GM12801 (cell line): ENCODE measurements at regions not wholly inside any gene's neighbourhood (a gene's known extent, or its start where the extent isn't known, plus 50 kb on each side); places are given as distances from the start of the nearest gene placed in this dataset.

Source experiments
- TF ChIP-seq, protein P1 (sequence below): IDR thresholded peaks from one replicate; pipeline ENCODE4 v1.5.1; 2011; ENCODE audit warnings: control low read depth; ENCODE audit not compliant: insufficient read length; ENCODE audit errors: extremely low read depth

DNA sequence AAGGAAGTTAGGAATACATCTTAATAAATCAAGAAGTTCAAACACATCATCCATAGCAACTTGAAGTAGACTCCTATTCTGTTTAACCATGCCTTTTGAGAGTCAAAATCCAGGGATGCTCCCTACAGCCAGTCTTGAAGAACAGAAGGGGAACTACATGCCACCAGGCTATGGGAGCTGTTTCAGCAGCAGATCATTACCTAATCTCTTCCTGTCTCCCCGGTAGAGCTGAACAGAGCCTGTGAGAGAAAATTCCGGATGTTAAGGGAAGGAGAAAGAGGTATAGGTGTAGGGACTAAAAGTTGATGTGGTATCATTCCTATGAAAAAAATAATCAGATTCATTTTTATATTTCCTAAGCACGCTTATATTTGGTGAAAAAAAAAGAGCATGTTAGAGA lies 352.2 kb downstream of the SPRY1 start:
- TF ChIP-seq, protein P1, sequence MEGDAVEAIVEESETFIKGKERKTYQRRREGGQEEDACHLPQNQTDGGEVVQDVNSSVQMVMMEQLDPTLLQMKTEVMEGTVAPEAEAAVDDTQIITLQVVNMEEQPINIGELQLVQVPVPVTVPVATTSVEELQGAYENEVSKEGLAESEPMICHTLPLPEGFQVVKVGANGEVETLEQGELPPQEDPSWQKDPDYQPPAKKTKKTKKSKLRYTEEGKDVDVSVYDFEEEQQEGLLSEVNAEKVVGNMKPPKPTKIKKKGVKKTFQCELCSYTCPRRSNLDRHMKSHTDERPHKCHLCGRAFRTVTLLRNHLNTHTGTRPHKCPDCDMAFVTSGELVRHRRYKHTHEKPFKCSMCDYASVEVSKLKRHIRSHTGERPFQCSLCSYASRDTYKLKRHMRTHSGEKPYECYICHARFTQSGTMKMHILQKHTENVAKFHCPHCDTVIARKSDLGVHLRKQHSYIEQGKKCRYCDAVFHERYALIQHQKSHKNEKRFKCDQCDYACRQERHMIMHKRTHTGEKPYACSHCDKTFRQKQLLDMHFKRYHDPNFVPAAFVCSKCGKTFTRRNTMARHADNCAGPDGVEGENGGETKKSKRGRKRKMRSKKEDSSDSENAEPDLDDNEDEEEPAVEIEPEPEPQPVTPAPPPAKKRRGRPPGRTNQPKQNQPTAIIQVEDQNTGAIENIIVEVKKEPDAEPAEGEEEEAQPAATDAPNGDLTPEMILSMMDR = no peak

DNA sequence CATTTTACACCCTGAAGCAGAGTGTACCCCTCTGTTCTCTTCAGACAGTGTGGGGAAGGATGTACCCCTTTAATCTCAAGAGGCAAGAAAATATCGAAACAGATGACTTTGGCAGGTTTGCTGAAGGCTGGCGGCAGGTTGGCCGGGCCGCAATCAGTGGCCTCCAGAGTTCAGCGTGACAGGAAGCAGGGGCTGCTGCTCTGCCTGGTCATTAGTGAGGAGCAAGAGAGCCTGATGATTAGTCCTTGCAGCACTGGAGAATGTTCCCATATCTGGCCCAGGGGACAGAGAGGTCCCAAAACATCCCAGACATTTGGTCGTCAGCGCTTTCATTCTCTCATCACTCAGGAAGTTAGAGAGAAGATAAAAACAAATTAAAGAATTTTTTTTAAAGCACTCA lies 352.8 kb downstream of the SPRY1 start:
- TF ChIP-seq, protein P1 = no peak

DNA sequence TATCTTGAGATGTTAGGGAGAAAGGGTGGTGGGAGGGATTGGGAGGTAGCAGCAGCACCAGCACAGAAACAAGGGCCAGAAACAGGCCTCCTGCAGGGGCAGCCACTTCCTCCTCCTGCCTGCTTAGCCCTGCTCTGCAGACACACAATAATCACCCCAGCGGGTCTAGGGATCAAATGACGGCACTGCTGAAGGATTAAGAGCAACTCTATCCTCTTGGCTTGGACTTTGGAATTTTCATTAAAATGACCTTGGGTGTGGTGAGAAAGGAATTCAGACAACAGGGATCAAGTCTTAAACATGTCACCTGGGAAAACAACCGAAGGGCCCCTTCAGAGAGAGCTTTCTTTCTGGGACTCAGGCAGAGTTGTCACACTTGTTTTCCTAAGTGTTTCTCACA lies 353.4 kb downstream of the SPRY1 start:
- TF ChIP-seq, protein P1 = no peak

DNA sequence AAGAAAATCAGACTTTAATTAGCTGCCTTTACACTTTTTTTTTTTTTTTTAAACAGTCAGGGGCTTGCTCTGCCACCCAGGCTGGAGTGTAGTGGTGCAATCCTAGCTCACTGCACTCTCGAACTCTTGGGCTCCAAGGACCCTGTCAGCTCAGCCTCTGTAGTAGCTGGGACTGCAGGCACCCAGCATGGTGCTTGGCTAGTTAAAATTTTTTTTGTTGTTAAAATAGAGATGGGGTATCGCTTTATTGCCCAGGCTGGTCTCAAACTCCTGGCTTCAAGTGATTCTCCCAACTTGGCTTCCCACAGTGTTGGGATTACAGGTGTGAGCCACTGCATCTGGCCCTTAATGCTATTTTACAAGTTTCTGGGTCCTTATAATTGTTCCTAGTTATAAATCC lies 359.1 kb downstream of the SPRY1 start:
- TF ChIP-seq, protein P1 = no peak

DNA sequence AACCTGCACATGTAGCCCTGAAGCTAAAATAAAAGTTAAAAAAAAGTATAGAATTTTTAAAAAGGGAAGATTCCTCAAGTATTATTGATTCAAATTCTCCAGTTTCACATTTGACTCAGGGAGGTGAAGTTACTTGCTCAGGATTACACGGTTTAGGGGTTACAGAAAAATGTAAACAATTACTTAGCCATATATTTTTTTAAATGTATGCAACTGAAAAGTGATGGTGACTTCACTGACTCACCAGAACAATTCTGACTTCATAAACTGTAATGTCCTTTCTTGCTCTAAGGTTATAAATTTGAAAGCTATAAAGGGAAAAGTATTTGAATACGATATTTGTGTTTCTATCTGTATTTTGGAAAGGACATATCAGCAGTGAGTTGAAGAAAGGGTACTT lies 371.2 kb downstream of the SPRY1 start:
- TF ChIP-seq, protein P1 = no peak

DNA sequence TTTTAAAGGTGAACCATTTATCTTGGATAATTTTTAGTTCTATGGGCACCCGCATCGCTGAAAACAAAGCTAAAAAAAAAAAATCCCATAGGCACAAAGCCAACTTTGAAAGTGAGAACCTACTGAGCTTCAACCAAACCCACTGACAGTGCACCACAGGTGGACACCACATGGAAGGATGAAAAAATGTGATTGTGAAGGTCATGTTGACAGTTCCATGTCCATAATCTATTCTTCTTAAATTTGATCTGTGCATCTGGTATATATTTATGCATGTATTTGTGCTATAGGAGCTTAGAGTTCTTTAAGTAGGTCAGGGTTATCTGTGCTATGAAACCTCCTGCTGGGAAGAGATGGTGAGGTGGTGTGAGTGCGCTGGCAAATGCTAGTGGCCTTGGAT lies 374.3 kb downstream of the SPRY1 start:
- TF ChIP-seq, protein P1 = no peak

DNA sequence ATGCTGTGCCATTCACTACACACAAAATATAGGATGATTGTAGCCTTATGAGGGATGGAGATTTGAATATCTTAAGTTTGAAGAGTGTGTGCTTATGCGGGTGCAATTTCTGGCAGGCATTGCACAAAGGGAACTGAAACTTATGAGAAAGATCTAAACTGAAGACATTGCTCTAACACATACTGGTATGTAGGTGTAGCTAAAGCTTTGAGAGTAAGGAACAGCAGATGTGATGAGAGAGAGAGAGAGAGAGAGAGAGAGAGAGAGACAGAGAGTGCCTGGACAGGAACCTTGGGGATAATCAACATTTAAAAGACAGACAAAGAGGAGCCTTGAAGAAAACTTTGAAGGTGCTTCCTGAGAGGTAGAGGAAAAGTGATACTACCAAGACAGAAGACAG lies 379.7 kb downstream of the SPRY1 start:
- TF ChIP-seq, protein P1 = no peak

DNA sequence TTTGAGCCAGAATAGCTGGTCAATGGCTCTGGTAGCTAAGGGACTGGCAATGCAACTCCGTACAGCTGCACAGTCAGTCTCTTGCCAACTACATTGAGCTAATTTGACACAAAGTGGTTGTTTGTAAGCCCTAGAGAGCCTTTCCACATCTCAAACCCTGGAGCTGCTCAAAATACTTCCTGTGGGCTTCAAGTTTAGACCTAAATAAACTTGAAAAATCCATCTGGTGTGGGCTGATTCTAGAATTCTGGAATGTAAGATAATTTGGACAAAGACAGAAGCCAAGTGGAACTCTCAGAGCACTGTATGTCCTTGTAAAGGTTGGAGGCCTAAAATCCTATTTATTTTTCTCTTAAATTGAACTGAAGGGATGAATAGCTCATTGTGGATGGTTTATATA lies 380.8 kb downstream of the SPRY1 start:
- TF ChIP-seq, protein P1 = no peak
